ENCODE measurements at regions not wholly inside any gene's neighbourhood (a gene's known extent, or its start where the extent isn't known, plus 50 kb on each side); places are given as distances from the start of the nearest gene placed in this dataset.
"Not testable (repeated sequence)": the region's sequence is repeated elsewhere in the genome, so short reads cannot be mapped to it uniquely, and the experiment has no call there.

GRCh38 chr18:57882465-57882864 lies 79.3 kb upstream of the ATP8B1 start:
- no peak for DNase-seq (ENCODE audit: low read depth, low spot score)

GRCh38 chr18:57881818-57882413 lies 78.8 kb upstream of the ATP8B1 start:
- peak; percentile 26 for DNase-seq (ENCODE audit: low read depth, low spot score)

DNA sequence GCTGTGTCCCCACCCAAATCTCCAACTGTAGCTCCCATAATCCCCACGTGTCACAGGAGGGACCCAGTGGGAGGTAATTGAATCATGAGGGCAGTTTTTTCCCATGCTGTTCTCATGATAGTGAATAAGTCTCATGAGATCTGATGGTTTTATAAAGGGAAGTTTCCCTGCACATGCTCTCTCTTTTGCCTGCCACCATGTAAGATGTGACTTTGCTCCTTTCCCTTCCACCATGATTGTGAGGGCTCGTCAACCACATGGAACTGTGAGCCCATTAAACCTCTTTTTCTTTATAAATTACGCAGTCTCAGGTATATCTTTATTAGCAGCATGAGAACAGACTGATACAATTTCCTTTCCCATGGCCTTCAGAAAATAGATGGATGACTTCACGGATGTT lies 76.8 kb upstream of the ATP8B1 start:
- not testable (repeated sequence) for DNase-seq (ENCODE audit: low read depth, low spot score)

DNA sequence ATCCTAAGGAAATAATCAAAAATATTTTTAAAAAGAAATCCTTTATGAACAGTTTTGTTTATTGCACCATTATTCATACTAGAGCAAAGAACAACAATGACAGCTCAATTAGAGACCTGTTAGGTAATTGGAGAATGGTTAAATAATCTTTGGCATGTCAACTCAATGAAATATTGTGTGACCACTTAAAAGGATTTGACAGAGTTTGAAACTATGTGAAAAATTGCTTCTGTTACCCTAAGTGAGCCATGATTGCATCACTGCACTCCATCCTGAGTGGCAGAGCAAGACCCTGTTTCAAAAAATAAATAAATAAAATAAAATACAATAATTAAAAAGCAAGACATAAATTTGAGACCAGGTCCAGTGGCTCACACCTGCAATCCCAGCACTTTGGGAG lies 66.1 kb upstream of the ATP8B1 start:
- no peak for DNase-seq (ENCODE audit: low read depth, low spot score)

- DNase-seq (ENCODE audit: low read depth, low spot score), result no peak
These were observed 63.2 kb upstream of the ATP8B1 start for GRCh38 chr18:57866355-57866754.

GRCh38 chr18:57864615-57865121 lies 61.6 kb upstream of the ATP8B1 start:
- no peak for DNase-seq (ENCODE audit: low read depth, low spot score)

- no peak for DNase-seq (ENCODE audit: low read depth, low spot score)
These were observed 60.6 kb upstream of the ATP8B1 start for GRCh38 chr18:57863706-57864105.

DNA sequence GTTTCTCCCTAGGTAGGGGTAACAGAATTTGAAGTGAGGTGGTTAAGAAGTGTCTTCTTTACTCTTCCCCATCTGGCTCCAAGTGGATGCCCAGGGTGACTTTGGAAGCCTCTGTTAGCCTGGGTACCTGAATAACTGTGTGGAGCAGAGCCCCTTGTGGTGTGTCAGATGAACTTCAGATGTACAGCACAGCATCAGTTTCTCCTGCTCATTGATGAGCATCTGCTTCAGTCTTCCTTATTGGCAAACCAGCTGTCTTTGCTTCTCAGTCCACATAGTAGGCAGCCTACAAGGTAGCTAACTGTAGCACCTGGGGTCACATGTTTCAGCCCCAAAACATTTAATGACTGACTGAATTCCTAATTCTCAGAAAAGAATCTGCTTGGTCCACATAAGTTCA lies 56.2 kb upstream of the ATP8B1 start:
- DNase-seq (ENCODE audit: low read depth, low spot score), result no peak

- DNase-seq (ENCODE audit: low read depth, low spot score), result no peak
These were observed 53.6 kb upstream of the ATP8B1 start for GRCh38 chr18:57856557-57857280.

GRCh38 chr18:57856128-57856527 lies 53.0 kb upstream of the ATP8B1 start:
- DNase-seq (ENCODE audit: low read depth, low spot score), result no peak

DNA sequence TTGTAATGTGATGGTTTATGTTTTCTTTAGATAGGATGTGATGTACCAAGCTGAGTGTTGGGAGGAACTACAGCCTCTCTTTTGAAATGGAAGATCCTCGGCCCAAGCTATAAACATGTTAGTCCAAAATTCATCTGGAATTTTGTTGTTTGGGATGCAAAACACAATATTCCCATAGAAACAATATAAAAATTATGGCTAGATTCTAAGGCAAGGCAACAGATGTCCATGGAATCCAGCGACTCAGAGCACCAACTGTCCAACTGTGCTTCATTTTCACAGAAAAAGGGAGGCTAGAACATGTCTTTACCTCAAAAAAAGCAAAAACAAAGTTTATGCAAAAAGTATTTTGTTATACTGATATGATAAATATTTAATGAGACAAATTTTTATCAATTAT lies 52.4 kb upstream of the ATP8B1 start:
- DNase-seq (ENCODE audit: low read depth, low spot score), result no peak

GRCh38 chr18:57854726-57855125 lies 51.6 kb upstream of the ATP8B1 start:
- no peak for DNase-seq (ENCODE audit: low read depth, low spot score)

- no peak for DNase-seq (ENCODE audit: low read depth, low spot score)
These were observed 50.7 kb upstream of the ATP8B1 start for GRCh38 chr18:57853864-57854263.

GRCh38 chr18:57853133-57853532 lies 50.0 kb upstream of the ATP8B1 start:
- no peak for DNase-seq (ENCODE audit: low read depth, low spot score)
